SK-N-SH (cell line): ENCODE measurements at regions not wholly inside any gene's neighbourhood (a gene's known extent, or its start where the extent isn't known, plus 50 kb on each side); places are given as distances from the start of the nearest gene placed in this dataset.

Experiments
- CTCF ChIP-seq: fragments of 200-600 bp; sonication (generic); IDR thresholded peaks from 2 replicates; pipeline ENCODE4 v1.6.1; 2017; ENCODE audit warnings: antibody characterized with exemption, mild to moderate bottlenecking, moderate library complexity
- EZH2phosphoT487 ChIP-seq: fragments of 200-600 bp; sonication (generic); IDR thresholded peaks from 2 replicates; pipeline ENCODE4 v1.6.1; 2017; ENCODE audit warnings: low read depth, mixed run types, mild to moderate bottlenecking, antibody characterized with exemption, moderate library complexity, borderline replicate concordance
- IRF3 ChIP-seq: fragments of 150-350 bp; IDR thresholded peaks from 2 replicates; pipeline ENCODE4 v1.6.1; 2016; ENCODE audit warnings: mild to moderate bottlenecking, low read depth, low read length
- JUND ChIP-seq: IDR thresholded peaks from 2 replicates; pipeline ENCODE4 v1.4.0; 2012
- MAX ChIP-seq: IDR thresholded peaks from 2 replicates; pipeline ENCODE4 v1.4.0; 2012; ENCODE audit warnings: low read depth
- NFIC ChIP-seq: IDR thresholded peaks from 2 replicates; pipeline ENCODE4 v1.4.0; 2012; ENCODE audit warnings: borderline replicate concordance
- REST ChIP-seq: IDR thresholded peaks from 2 replicates; pipeline ENCODE4 v1.6.1; 2012; ENCODE audit warnings: mild to moderate bottlenecking, low read depth, low read length, moderate library complexity
- RFX5 ChIP-seq: IDR thresholded peaks from 2 replicates; pipeline ENCODE4 v1.6.1; 2012; ENCODE audit warnings: mild to moderate bottlenecking, improper control_type of control experiment, low read length
- SIN3A ChIP-seq: IDR thresholded peaks from 2 replicates; pipeline ENCODE4 v1.6.1; 2012; ENCODE audit warnings: low read depth, mild to moderate bottlenecking, low read length, moderate library complexity, borderline replicate concordance
- TCF12 ChIP-seq: IDR thresholded peaks from 2 replicates; pipeline ENCODE4 v1.4.0; 2012
- USF2 ChIP-seq: fragments of 150-350 bp; IDR thresholded peaks from 2 replicates; pipeline ENCODE4 v1.6.1; 2017; ENCODE audit warnings: antibody characterized with exemption, low read length, low read depth, borderline replicate concordance
- YY1 ChIP-seq: IDR thresholded peaks from 2 replicates; pipeline ENCODE4 v1.4.0; 2012; ENCODE audit warnings: low read depth, mild to moderate bottlenecking
- ZBTB33 ChIP-seq: IDR thresholded peaks from 2 replicates; pipeline ENCODE4 v1.4.0; 2012; ENCODE audit warnings: low read depth, borderline replicate concordance

- no peak for TF ChIP-seq IRF3
- TF ChIP-seq CTCF: no peak
- no peak for TF ChIP-seq MAX
- no peak for TF ChIP-seq YY1
- no peak for TF ChIP-seq JUND
- TF ChIP-seq SIN3A: no peak
- TF ChIP-seq RFX5: no peak
- no peak for TF ChIP-seq NFIC
- TF ChIP-seq EZH2phosphoT487: no peak
- TF ChIP-seq ZBTB33: no peak
- TF ChIP-seq TCF12: no peak
- no peak for TF ChIP-seq USF2
- no peak for TF ChIP-seq REST
Observed at GRCh38 chr13:105403086-105403485, 1132.4 kb downstream of the EFNB2 start.
